ENCODE measurements at regions not wholly inside any gene's neighbourhood (a gene's known extent, or its start where the extent isn't known, plus 50 kb on each side); places are given as distances from the start of the nearest gene placed in this dataset.
A peak's percentile ranks its signal among the peaks of the same experiment; 100 is the strongest.

DNA sequence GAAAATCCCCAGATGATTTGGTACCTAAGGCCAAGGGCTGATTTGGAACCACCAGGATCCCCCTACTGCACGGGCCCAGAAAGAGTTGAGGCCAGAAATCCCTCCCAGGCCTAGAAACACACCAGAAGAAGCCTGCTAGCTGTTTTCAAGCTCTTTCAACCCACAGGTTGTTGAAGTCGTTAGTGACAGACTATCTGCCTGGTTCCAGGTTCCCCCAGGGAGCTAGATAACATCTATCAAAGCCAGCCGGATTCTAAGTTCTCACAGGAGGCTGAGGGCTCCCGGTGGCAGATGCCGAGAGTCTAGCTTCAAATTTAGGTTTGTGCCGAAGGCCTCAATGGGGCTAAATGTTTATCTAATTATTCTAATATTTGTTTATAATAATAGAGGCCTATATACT, 132.0 kb upstream of the ATP6AP2 start:
- no peak for DNase-seq (ENCODE audit: low read depth)
- TF ChIP-seq, protein P1, sequence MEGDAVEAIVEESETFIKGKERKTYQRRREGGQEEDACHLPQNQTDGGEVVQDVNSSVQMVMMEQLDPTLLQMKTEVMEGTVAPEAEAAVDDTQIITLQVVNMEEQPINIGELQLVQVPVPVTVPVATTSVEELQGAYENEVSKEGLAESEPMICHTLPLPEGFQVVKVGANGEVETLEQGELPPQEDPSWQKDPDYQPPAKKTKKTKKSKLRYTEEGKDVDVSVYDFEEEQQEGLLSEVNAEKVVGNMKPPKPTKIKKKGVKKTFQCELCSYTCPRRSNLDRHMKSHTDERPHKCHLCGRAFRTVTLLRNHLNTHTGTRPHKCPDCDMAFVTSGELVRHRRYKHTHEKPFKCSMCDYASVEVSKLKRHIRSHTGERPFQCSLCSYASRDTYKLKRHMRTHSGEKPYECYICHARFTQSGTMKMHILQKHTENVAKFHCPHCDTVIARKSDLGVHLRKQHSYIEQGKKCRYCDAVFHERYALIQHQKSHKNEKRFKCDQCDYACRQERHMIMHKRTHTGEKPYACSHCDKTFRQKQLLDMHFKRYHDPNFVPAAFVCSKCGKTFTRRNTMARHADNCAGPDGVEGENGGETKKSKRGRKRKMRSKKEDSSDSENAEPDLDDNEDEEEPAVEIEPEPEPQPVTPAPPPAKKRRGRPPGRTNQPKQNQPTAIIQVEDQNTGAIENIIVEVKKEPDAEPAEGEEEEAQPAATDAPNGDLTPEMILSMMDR (IDR thresholded peaks at IDR 0.05; ENCODE audit: low read length, missing control alignments): no peak
- no peak overlapping the region for H3K4me3 ChIP-seq (replicated peaks; ENCODE audit: low read depth, low read length)

DNA sequence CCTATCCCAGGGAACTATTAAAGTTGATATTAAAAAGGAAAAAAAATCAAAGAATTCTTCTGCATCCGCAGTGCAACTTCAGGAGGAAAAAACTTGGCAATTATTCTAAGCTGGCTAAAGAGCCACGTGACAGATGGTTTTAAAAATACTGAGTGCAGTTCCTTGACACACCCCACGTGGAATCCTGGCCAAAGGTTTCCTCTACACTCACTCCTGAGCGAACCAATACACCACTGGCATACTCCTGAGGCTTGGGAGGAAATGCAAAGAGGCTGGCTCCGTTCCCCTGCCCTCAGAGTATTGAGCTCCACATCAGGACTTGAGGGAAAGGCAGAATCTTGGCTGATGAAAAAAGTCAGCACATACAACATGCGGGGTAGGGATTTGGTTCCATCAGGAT, 133.8 kb upstream of the ATP6AP2 start:
- DNase-seq (ENCODE audit: low read depth): peak; percentile 0
- H3K4me3 ChIP-seq (replicated peaks; ENCODE audit: low read depth, low read length): no peak overlapping the region
- TF ChIP-seq, protein P1 (IDR thresholded peaks at IDR 0.05; ENCODE audit: low read length, missing control alignments): no peak

DNA sequence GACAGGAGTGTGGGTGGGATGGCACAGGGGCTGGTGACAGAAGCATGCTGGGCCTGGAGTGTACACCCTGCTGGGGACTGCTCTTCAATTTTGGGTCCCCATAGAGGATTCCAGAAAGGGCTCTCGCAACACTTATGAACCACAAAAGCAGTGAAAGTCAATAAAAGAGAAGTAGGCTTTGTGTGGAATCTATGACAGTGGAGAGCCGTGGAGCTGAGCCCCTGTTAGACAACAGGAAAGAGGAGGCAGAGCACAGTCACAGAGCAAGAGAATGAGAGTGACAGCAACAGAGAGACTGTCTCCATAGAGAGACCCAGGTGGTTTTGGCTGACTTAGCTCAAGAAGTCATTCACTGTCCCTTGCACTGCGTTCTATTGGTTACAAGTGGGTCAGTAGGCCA, 135.1 kb upstream of the ATP6AP2 start:
- DNase-seq (ENCODE audit: low read depth): no peak
- TF ChIP-seq, protein P1 (IDR thresholded peaks at IDR 0.05; ENCODE audit: low read length, missing control alignments): no peak
- H3K4me3 ChIP-seq (replicated peaks; ENCODE audit: low read depth, low read length): no peak overlapping the region

DNA sequence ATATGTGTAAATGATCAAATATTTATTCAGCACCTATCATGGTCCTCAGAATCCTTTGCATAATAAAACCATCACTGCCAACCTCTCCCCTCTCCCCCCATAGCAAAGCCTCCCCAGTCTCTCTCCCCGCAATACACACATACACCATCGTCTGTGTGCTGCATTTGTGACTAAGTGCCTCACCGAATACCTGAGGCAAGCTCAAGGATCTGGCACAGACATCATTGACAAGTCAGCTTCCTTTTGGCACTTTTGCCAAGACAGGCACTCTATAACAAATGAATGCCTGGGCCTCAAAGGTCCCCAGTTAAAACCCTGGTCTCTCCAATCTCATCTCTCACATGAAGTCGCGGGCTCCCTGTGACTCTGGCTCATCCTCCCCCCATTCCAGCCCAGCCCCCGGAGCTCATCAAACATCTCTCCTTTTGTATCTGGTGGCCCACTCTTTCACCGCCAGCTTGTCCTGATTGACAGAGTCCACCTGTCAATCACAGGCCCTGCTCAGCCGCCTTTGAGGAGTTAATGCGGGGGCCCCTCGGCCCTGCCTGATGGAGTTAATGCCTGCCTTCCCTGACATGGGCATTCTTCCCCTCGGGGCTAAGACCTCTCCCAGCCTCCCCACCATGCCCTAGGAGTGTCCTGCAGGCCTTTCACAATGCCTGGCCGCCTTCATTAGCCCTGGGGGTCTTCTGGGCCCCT, 135.8 kb upstream of the ATP6AP2 start:
- TF ChIP-seq, protein P1 (IDR thresholded peaks at IDR 0.05; ENCODE audit: low read length, missing control alignments): no peak
- DNase-seq (ENCODE audit: low read depth): no peak
- no peak overlapping the region for H3K4me3 ChIP-seq (replicated peaks; ENCODE audit: low read depth, low read length)

- no peak overlapping the region for H3K4me3 ChIP-seq (replicated peaks; ENCODE audit: low read depth, low read length)
- TF ChIP-seq, protein P1 (IDR thresholded peaks at IDR 0.05; ENCODE audit: low read length, missing control alignments): no peak
- no peak for DNase-seq (ENCODE audit: low read depth)
Measured at GRCh38 chrX:40444133-40444532, 136.6 kb upstream of the ATP6AP2 start.

- DNase-seq (ENCODE audit: low read depth): no peak
- no peak overlapping the region for H3K4me3 ChIP-seq (replicated peaks; ENCODE audit: low read depth, low read length)
- TF ChIP-seq, protein P1 (IDR thresholded peaks at IDR 0.05; ENCODE audit: low read length, missing control alignments): no peak
Measured at GRCh38 chrX:40440866-40441265, 139.9 kb upstream of the ATP6AP2 start.

All from fibroblast of pulmonary artery (primary cell).